Panc1 (cell line): ENCODE measurements at regions not wholly inside any gene's neighbourhood (a gene's known extent, or its start where the extent isn't known, plus 50 kb on each side); places are given as distances from the start of the nearest gene placed in this dataset.

Experiments
- CTCF ChIP-seq: fragments of 450-650 bp; IDR thresholded peaks from 2 replicates; pipeline ENCODE4 v1.5.1; 2017; ENCODE audit warnings: mild to moderate bottlenecking
- POLR2AphosphoS5 ChIP-seq: IDR thresholded peaks from 2 replicates; pipeline ENCODE4 v1.6.1; 2012; ENCODE audit warnings: mild to moderate bottlenecking, low read depth, low read length, moderate library complexity
- SIN3A ChIP-seq: IDR thresholded peaks from 2 replicates; pipeline ENCODE4 v1.6.1; 2012; ENCODE audit warnings: low read depth, mild to moderate bottlenecking, low read length, moderate library complexity, borderline replicate concordance; ENCODE audit not compliant: insufficient read depth

GRCh38 chr3:1967525-1967924 is 131.1 kb upstream of the CNTN4 start:
- TF ChIP-seq CTCF, result no peak
- TF ChIP-seq POLR2AphosphoS5, result no peak
- no peak for TF ChIP-seq SIN3A
